NCI-H1436 (cell line): ENCODE measurements at regions not wholly inside any gene's neighbourhood (a gene's known extent, or its start where the extent isn't known, plus 50 kb on each side); places are given as distances from the start of the nearest gene placed in this dataset.

Source experiments
- DNase-seq: peaks from one replicate; lab custom pipeline; 2025; lab: John Stamatoyannopoulos, UW

DNA sequence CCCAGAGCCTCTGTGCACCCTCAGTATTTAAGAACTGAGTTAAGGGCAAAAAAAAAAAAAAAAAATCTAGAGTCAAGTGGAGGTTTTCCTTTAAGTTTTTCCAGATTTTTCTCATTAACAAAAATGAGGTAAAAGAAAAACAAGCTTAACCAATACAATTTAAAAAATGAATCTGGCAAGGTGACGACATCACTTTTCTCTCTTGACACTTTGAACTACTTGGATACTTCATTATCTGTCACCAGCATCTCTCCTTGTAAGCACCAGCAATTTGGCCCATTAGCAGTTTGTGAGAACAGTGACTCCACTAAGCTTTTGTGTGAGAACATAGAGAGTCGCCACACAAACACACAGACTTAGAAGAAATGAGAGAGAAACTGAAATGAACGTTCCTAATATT, 345.7 kb upstream of the SLC30A5 start:
- DNase-seq = no peak

GRCh38 chr5:68749077-68749476, 344.7 kb upstream of the SLC30A5 start:
- DNase-seq = no peak

GRCh38 chr5:68749631-68750030, 344.2 kb upstream of the SLC30A5 start:
- no peak for DNase-seq

DNA sequence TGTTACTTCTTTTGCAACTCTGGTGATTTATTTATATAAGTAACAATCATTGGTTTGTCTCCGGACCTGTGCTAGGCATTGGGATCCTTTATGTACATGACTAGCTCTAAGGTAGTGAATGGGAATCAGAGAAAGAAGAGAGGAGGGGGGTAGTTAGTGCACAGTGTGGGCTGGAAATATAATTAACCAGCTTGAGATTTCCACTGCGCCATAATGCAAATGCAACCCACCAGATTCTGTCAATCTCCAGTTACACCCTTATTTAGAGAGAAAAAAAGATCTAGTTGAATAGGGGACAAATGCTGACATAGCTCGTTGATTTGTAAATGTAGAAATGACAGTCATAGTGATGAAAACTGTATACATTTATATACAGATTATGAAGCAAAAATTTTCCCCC, 342.2 kb upstream of the SLC30A5 start:
- DNase-seq = no peak

DNA sequence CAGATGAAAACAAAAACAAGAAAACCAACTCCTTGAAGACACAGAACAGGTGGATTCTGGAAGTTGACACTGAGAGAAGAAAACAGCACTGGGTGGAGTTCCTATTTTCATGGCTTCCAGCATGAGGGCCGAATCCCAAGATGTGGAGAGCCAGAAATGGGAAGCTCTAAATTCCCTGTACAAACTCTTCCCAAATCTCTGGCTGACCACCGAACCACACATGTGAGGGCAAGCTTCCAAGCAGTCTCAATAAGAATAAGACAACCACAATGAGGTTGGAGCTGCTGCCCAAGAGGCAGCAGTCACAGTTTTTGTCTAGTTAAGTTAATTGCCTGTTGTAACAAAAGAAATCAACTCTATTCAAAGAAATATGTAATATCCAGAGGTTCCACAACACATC, 339.3 kb upstream of the SLC30A5 start:
- DNase-seq = no peak

DNA sequence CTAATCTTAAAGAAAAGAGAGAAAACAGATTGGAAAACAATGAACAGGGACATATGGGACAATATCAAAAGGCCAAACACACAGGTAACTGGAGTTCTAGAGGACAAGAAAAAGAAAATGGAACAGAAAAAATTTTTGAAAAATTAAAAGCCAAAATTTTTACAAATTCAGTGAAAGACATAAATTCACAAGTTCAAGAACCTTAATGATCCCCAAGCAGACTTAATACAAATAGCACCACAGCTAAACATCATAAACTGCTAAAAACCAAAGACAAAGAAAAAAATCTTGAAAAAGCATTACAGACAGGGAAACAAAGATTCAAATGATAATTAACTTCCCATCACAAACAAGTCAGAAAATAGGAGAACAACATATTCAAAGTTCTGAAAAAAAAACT, 338.5 kb upstream of the SLC30A5 start:
- no peak for DNase-seq

DNA sequence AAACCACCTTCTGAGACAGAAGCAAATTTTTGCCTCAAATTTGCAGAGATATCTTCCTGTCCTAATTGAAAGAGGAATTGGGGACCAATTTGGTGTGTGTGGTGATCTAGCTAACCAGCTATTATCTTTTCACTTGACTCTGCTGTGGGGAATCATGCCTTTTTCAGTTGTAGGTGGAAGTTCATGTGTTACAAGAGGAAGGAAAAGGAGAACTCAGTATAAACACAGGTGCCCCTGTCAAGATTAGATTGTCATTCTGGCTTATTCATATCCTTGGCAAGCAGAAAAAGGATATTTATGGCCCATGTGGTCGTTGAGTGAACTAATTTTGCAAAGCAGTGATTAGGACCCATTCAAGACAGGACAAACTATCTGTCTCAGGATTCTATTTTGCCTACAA, 336.8 kb upstream of the SLC30A5 start:
- no peak for DNase-seq

- no peak for DNase-seq
Measured at GRCh38 chr5:68757626-68758212, 336.1 kb upstream of the SLC30A5 start.

DNA sequence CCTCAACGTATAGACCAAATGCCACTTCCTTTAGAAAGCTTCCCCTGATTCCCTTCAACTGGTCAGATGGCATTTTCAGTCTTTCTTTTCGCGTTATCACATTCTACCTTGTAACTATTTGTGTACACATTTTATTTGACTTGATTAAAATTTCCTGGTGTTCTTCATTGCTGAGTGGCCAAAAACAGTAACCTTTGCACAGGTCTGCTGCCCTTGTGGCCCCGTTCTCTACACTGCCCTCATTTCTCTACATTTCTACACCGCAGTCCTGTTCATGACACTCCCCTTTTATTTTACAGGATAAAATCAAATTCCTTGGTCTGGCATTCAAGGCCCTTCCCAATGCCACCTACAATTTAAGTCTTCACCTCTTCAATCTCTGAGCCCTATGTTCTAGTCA, 334.2 kb upstream of the SLC30A5 start:
- no peak for DNase-seq

DNA sequence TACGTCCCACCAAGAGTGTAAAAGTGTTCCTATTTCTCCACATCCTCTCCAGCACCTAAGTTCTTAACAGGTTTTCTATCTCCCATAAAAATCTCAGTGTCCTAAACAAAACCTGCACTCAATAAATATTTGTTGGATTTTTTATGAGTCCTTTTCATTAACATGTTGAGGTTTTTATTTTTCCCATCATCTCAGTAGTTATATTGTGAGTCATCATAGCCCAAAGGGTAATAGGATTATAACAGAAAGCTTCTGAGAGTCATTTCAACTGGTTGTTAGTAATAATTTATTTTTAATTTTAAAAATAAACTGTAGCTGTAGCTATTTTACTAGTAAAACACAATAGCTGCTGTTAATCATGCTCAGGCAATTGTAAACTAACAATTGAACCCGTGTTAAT, 331.6 kb upstream of the SLC30A5 start:
- DNase-seq = no peak

DNA sequence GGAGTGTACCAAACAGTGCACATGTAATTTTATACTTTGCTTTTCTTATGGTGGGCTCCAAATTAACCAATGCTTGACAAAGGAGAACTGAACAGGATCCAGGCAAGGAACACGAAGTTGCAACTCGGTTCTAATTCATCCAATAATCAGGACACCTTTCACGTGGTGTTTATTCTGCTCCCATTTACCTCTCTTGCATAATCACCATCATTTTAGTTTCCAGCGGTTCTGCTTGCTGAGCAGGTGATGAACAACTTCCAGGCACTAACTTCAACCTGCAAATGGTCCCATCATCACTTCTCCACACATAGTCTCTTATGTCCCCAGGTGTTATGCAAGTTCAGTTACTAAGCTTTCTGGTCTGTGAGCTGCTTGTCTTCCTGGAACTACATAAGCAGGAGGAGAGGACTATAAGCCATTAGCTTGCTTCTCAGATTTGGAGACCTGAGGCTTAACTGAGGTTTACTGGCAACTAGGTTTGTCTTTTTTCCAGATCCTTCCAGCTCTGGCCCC, 326.8 kb upstream of the SLC30A5 start:
- DNase-seq = no peak

DNA sequence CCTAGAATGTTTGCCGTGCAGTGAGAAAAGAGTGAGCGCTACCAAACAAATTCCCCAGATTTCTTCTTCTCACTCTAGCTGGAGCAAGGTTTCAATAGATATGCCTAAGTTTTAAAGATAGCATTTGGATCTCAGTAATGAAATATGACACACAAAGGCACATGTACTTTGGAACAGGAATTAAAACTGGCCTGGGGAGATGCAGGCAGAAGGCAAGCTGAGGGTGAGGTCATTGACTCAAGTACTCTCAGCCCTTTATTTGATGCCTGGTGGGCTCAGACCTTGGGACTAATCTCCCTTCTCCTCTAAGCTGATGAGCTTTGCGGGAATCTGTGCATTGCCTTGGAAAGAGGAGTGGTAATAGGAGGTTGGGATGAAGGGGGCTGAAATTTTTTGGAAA, 323.3 kb upstream of the SLC30A5 start:
- no peak for DNase-seq

GRCh38 chr5:68771221-68771620, 322.6 kb upstream of the SLC30A5 start:
- no peak for DNase-seq

DNA sequence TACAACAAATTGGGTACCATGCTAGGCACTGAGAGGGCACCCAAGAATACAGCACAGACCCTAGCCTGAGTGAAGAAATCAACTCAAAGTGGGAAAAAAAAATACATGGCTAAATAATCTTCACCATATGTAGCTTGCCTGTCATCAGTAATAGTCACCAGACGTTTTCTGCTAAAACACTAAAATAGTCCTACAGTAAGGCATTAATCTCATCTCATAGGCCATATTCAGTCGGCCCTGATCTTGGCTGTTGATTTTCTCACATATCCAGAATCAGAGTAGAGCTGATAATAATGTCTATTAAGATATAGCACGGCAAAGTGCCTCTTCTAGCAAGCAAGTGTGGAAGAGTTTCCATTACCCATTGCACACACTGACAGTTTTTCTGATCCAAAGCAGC, 322.1 kb upstream of the SLC30A5 start:
- DNase-seq = no peak

GRCh38 chr5:68776381-68776780, 317.4 kb upstream of the SLC30A5 start:
- no peak for DNase-seq

DNA sequence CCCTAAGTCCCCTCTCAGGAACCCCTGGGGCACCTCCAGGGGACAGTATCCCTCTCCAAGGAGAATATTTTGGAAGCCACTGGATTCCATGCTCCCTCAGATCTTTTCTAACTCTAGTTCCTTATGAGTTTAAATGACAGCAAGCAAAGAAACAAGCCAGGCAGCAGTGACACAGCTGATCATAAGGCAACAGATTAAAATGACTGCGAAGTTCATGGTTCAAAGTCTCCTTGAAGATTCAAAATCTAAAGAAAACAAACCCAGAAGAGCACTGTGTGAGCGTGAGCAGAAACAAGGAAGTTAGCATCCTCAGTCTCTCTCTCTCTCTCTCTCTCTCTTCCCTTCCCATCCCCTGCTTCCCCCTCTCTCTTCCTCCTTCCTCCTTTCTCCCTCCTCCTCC, 316.7 kb upstream of the SLC30A5 start:
- DNase-seq = no peak

GRCh38 chr5:68778484-68778883, 315.3 kb upstream of the SLC30A5 start:
- no peak for DNase-seq

- DNase-seq = no peak
Measured at GRCh38 chr5:68780299-68780955, 313.4 kb upstream of the SLC30A5 start.

DNA sequence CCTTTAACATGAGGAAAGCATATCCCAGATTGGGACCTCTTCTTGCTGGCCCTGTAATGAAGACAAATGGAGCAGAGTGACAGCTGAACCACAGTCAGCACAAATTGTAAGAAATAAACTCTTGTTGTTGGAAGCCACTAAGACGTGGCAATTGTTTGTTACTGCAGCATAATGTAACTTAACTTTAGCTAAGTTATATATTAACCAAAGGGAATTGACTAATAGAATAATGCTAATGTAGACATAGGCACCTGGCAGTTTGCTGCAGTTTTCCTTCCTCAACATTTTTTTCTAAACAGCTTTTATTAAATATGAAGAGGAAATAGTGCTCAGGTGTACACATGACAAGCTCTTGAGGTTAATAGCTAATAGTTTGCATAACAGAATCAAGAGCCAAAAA, 300.7 kb upstream of the SLC30A5 start:
- no peak for DNase-seq

DNA sequence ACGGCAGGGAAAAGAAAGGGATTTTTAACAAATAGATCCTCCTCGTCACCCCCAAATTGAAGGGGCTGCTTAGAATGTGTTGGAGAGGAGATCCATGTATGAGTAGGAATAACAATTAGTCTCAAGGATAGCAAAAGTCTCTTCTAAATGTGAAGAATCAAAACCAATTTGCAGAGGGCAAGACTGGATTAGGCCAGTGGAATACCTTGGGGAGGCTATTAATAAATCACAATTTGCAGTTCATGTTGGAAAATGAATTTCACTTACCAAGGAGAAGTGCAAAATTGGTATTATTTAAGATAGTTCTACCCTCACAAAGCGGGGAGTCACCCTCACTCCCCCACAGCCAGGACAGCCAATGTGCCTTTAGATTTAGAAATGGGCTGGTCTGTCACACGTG, 299.8 kb upstream of the SLC30A5 start:
- no peak for DNase-seq

- DNase-seq = no peak
Measured at GRCh38 chr5:68795190-68795589, 298.6 kb upstream of the SLC30A5 start.

DNA sequence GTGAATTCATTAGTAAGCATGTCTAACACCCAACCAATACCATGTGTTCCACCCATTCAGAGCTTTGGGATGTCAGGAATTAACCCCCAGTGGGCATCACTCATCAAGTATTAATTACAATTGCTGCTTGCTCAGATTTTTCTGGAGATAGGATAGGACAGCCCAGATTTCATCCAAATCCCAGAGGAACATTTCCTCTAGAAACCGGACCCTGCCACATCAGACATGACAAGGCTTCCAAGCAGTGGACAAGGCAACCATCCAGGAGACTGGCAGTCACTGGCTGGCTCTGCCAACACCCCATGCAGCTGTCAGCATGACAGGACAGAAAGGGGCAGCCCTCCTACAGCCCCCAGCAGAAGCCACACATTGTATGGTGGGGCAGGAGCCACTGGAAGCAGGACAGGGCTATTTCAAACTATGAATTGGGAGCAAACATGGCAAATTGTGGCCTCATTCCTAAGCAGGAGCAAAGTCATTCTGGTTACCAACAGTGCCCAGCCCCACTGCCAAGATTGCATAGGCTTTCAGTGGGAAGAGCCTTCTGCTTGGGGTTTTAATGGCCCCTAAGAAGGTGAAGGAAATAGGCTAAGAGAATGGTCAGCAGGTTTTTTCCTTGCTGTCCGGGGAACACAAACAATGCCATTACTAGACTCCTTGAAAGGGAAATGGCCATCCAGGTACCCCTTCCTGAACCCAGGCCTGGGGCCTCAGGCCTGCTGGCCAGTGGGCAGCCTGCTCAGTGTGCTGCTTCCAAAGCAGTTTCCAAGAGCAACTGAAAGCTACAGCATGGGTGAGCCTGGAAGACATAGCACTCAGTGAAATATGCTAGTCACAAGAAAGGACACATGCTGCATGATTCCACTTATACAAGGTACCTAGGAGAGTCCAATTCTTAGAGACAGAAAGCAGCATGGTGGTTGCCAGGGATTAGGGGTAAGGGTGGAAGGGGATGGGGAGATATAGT, 294.7 kb upstream of the SLC30A5 start:
- no peak for DNase-seq

DNA sequence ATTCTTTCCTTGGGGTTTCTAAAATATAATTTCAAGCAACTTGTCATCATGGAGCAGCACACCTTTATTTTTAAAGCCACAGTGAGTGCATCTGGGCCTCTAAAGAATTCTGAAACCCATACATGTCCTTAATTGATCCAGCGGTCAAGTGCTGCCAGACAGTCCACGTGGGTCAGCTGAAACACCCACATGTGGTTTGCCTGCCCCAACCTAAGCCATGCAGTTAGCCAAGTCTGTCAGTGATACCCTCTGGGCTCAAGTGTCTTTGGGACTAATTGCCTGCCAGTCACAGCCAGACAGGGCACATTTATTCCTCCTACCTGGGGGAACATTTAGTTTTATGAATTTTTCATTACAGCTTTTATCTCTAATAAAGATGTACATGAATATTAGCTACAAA, 291.4 kb upstream of the SLC30A5 start:
- no peak for DNase-seq
